ENCODE measurements at regions not wholly inside any gene's neighbourhood (a gene's known extent, or its start where the extent isn't known, plus 50 kb on each side); places are given as distances from the start of the nearest gene placed in this dataset.

- Histone ChIP-seq H2BK5ac (ENCODE audit: low read length) (no peak overlapping the region), H3K9me3 (replicated peaks in 1 of 2; ENCODE audit: control insufficient read depth in 2 of 2, insufficient read depth in 1 of 2, low read depth in 1 of 2, low read length in 2 of 2) (peaks cover 7 to 10% of the 10 kb centered on the region in 2 donors), H3K4me2 (ENCODE audit: insufficient read depth, low read length, poor library complexity, severe bottlenecking) (no peak overlapping the region), H2AK5ac (ENCODE audit: low read depth, low read length) (no peak overlapping the region), H3K4me1 (ENCODE audit: control insufficient read depth in 2 of 2, insufficient read depth in 1 of 2, low read depth in 1 of 2, low read length in 2 of 2) (no peaks in the 10 kb centered on the region), H3K79me1 (ENCODE audit: low read depth, low read length) (no peaks in the 10 kb centered on the region), H3K4me3 (ENCODE audit: low read length in 2 of 2) (no peak overlapping the region), H3K18ac (ENCODE audit: low read length) (no peak overlapping the region), H3K23ac (ENCODE audit: low read depth, low read length, poor library complexity) (no peak overlapping the region), H2BK120ac (ENCODE audit: low read depth, low read length) (no peak overlapping the region), H3K14ac (ENCODE audit: low read length) (no peak overlapping the region), H2AFZ (ENCODE audit: low read length) (no peak overlapping the region), H3K9ac (ENCODE audit: low read depth, low read length, poor library complexity) (no peak overlapping the region), H3K27ac (replicated peaks; ENCODE audit: low read length) (no peak overlapping the region), H4K91ac (ENCODE audit: low read depth, low read length, poor library complexity) (no peak overlapping the region), H3K27me3 (ENCODE audit: control insufficient read depth in 3 of 3, insufficient read depth in 3 of 3, low read depth in 1 of 3, low read length in 3 of 3) (no peaks in the 10 kb centered on the region), H3K36me3 (replicated peaks in 1 of 2; ENCODE audit: control insufficient read depth in 2 of 2, insufficient read depth in 2 of 2, low read length in 2 of 2) (peaks cover 0 to 1% of the 10 kb centered on the region in 2 donors), H2BK12ac (ENCODE audit: low read length) (no peak overlapping the region), H4K8ac (ENCODE audit: low read depth, low read length) (no peak overlapping the region), H2BK15ac (ENCODE audit: low read length) (no peak overlapping the region), H3K4ac (ENCODE audit: low read length) (no peak overlapping the region)
- WGBS, 2 donors (ENCODE audit: extremely low coverage in 2 of 2, insufficient read length in 2 of 2, insufficient replicate concordance in 1 of 2): no CpG with 5 or more reads among the region's 8 CpGs
- DNase-seq (ENCODE audit: low spot score): no peak
Measured at GRCh38 chr17:68740555-68741447, 139.6 kb upstream of the FAM20A start.

GRCh38 chr17:68737761-68738443 lies 136.7 kb upstream of the FAM20A start:
- Histone ChIP-seq H4K8ac (ENCODE audit: low read depth, low read length) (no peak overlapping the region), H2BK120ac (ENCODE audit: low read depth, low read length) (no peak overlapping the region), H3K18ac (ENCODE audit: low read length) (no peak overlapping the region), H2AFZ (ENCODE audit: low read length) (no peak overlapping the region), H2BK15ac (ENCODE audit: low read length) (no peak overlapping the region), H3K9me3 (replicated peaks in 1 of 2; ENCODE audit: control insufficient read depth in 2 of 2, insufficient read depth in 1 of 2, low read depth in 1 of 2, low read length in 2 of 2) (peaks cover 2% of the 10 kb centered on the region in 2 donors), H3K9ac (ENCODE audit: low read depth, low read length, poor library complexity) (no peak overlapping the region), H3K79me1 (ENCODE audit: low read depth, low read length) (no peaks in the 10 kb centered on the region), H3K14ac (ENCODE audit: low read length) (no peak overlapping the region), H3K27me3 (ENCODE audit: control insufficient read depth in 3 of 3, insufficient read depth in 3 of 3, low read depth in 1 of 3, low read length in 3 of 3) (no peaks in the 10 kb centered on the region), H3K4me3 (ENCODE audit: low read length in 2 of 2) (no peak overlapping the region), H3K23ac (ENCODE audit: low read depth, low read length, poor library complexity) (no peak overlapping the region), H3K4me2 (ENCODE audit: insufficient read depth, low read length, poor library complexity, severe bottlenecking) (no peak overlapping the region), H3K27ac (replicated peaks; ENCODE audit: low read length) (no peak overlapping the region), H3K36me3 (replicated peaks in 1 of 2; ENCODE audit: control insufficient read depth in 2 of 2, insufficient read depth in 2 of 2, low read length in 2 of 2) (no peaks in the 10 kb centered on the region), H4K91ac (ENCODE audit: low read depth, low read length, poor library complexity) (no peak overlapping the region), H2BK5ac (ENCODE audit: low read length) (no peak overlapping the region), H2AK5ac (ENCODE audit: low read depth, low read length) (no peak overlapping the region), H2BK12ac (ENCODE audit: low read length) (no peak overlapping the region), H3K4me1 (ENCODE audit: control insufficient read depth in 2 of 2, insufficient read depth in 1 of 2, low read depth in 1 of 2, low read length in 2 of 2) (peaks cover 0 to 3% of the 10 kb centered on the region in 2 donors), H3K4ac (ENCODE audit: low read length) (no peak overlapping the region)
- DNase-seq (ENCODE audit: low spot score): no peak
- no CpG with 5 or more reads among the region's 6 CpGs for WGBS, 2 donors (ENCODE audit: extremely low coverage in 2 of 2, insufficient read length in 2 of 2, insufficient replicate concordance in 1 of 2)

- DNase-seq (ENCODE audit: low spot score): no peak
- Histone ChIP-seq H3K4ac (ENCODE audit: low read length) (no peak overlapping the region), H2BK12ac (ENCODE audit: low read length) (no peak overlapping the region), H3K79me1 (ENCODE audit: low read depth, low read length) (no peaks in the 10 kb centered on the region), H3K36me3 (replicated peaks in 1 of 2; ENCODE audit: control insufficient read depth in 2 of 2, insufficient read depth in 2 of 2, low read length in 2 of 2) (no peaks in the 10 kb centered on the region), H3K9me3 (replicated peaks in 1 of 2; ENCODE audit: control insufficient read depth in 2 of 2, insufficient read depth in 1 of 2, low read depth in 1 of 2, low read length in 2 of 2) (no peaks in the 10 kb centered on the region), H3K27me3 (ENCODE audit: control insufficient read depth in 3 of 3, insufficient read depth in 3 of 3, low read depth in 1 of 3, low read length in 3 of 3) (no peaks in the 10 kb centered on the region), H3K4me2 (ENCODE audit: insufficient read depth, low read length, poor library complexity, severe bottlenecking) (no peak overlapping the region), H2BK120ac (ENCODE audit: low read depth, low read length) (no peak overlapping the region), H2AK5ac (ENCODE audit: low read depth, low read length) (no peak overlapping the region), H4K91ac (ENCODE audit: low read depth, low read length, poor library complexity) (no peak overlapping the region), H3K9ac (ENCODE audit: low read depth, low read length, poor library complexity) (no peak overlapping the region), H2AFZ (ENCODE audit: low read length) (no peak overlapping the region), H3K27ac (replicated peaks; ENCODE audit: low read length) (no peak overlapping the region), H3K4me1 (ENCODE audit: control insufficient read depth in 2 of 2, insufficient read depth in 1 of 2, low read depth in 1 of 2, low read length in 2 of 2) (peaks cover 0 to 3% of the 10 kb centered on the region in 2 donors), H3K14ac (ENCODE audit: low read length) (no peak overlapping the region), H3K18ac (ENCODE audit: low read length) (no peak overlapping the region), H2BK5ac (ENCODE audit: low read length) (no peak overlapping the region), H3K4me3 (ENCODE audit: low read length in 2 of 2) (no peak overlapping the region), H3K23ac (ENCODE audit: low read depth, low read length, poor library complexity) (no peak overlapping the region), H4K8ac (ENCODE audit: low read depth, low read length) (no peak overlapping the region), H2BK15ac (ENCODE audit: low read length) (no peak overlapping the region)
Measured at GRCh38 chr17:68734931-68735330, 133.8 kb upstream of the FAM20A start.

- Histone ChIP-seq H4K91ac (ENCODE audit: low read depth, low read length, poor library complexity) (no peak overlapping the region), H2BK12ac (ENCODE audit: low read length) (peak overlapping the region; percentile 59), H3K36me3 (replicated peaks in 1 of 2; ENCODE audit: control insufficient read depth in 2 of 2, insufficient read depth in 2 of 2, low read length in 2 of 2) (no peaks in the 10 kb centered on the region), H4K8ac (ENCODE audit: low read depth, low read length) (no peak overlapping the region), H3K4ac (ENCODE audit: low read length) (no peak overlapping the region), H3K4me2 (ENCODE audit: insufficient read depth, low read length, poor library complexity, severe bottlenecking) (no peak overlapping the region), H2BK15ac (ENCODE audit: low read length) (no peak overlapping the region), H2BK120ac (ENCODE audit: low read depth, low read length) (no peak overlapping the region), H3K79me1 (ENCODE audit: low read depth, low read length) (no peaks in the 10 kb centered on the region), H3K9me3 (replicated peaks in 1 of 2; ENCODE audit: control insufficient read depth in 2 of 2, insufficient read depth in 1 of 2, low read depth in 1 of 2, low read length in 2 of 2) (no peaks in the 10 kb centered on the region), H3K18ac (ENCODE audit: low read length) (no peak overlapping the region), H3K9ac (ENCODE audit: low read depth, low read length, poor library complexity) (no peak overlapping the region), H3K27me3 (ENCODE audit: control insufficient read depth in 3 of 3, insufficient read depth in 3 of 3, low read depth in 1 of 3, low read length in 3 of 3) (no peaks in the 10 kb centered on the region), H2BK5ac (ENCODE audit: low read length) (no peak overlapping the region), H3K27ac (replicated peaks; ENCODE audit: low read length) (no peak overlapping the region), H3K4me3 (ENCODE audit: low read length in 2 of 2) (no peak overlapping the region), H3K23ac (ENCODE audit: low read depth, low read length, poor library complexity) (no peak overlapping the region), H3K4me1 (ENCODE audit: control insufficient read depth in 2 of 2, insufficient read depth in 1 of 2, low read depth in 1 of 2, low read length in 2 of 2) (peaks cover 0 to 3% of the 10 kb centered on the region in 2 donors), H2AK5ac (ENCODE audit: low read depth, low read length) (no peak overlapping the region), H2AFZ (ENCODE audit: low read length) (peak overlapping the region; percentile 57), H3K14ac (ENCODE audit: low read length) (no peak overlapping the region)
- no CpG with 5 or more reads among the region's 6 CpGs for WGBS, 2 donors (ENCODE audit: extremely low coverage in 2 of 2, insufficient read length in 2 of 2, insufficient replicate concordance in 1 of 2)
- no peak for DNase-seq (ENCODE audit: low spot score)
Measured at GRCh38 chr17:68734187-68734900, 133.2 kb upstream of the FAM20A start.
